Erythroblast (primary cell): ENCODE measurements at regions not wholly inside any gene's neighbourhood (a gene's known extent, or its start where the extent isn't known, plus 50 kb on each side); places are given as distances from the start of the nearest gene placed in this dataset.

Source experiments
- DNase-seq, 2 experiments: peaks; one replicate each; lab custom pipeline; 2025; lab: John Stamatoyannopoulos, UW
- GATA1 ChIP-seq: IDR thresholded peaks from 2 replicates; pipeline ENCODE4 v1.6.1; 2011; ENCODE audit warnings: low read depth, mild to moderate bottlenecking, control low read depth, low read length, moderate library complexity
- POLR2A ChIP-seq: IDR thresholded peaks from 2 replicates; pipeline ENCODE4 v1.6.1; 2011; ENCODE audit warnings: mild to moderate bottlenecking, low read length

DNA sequence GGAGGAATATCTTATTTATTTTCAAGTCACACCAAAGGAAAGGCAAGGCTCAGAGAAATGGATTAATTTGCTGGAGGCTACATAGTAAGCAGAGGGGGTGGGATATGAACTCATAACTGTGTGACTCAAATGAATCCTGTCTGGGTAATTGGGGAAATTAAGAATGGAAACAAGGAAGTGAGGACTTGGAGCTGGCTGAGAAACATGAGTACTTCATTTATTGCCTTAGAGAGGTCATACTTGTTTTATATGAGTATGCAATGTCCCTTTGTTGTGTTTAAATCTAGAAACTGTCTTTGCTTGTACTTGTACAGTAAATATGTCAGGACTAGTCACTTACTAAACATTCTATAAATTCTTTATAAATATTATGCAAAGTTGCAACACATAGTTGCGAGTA lies 2166.7 kb upstream of the PIK3C3 start:
- TF ChIP-seq GATA1 (no peak), POLR2A (no peak)
- no peak for DNase-seq

- no peak for DNase-seq
- TF ChIP-seq GATA1 (no peak), POLR2A (no peak)
Observed at GRCh38 chr18:39786477-39786876, 2168.6 kb upstream of the PIK3C3 start.

- no peak for DNase-seq
- TF ChIP-seq GATA1 (no peak), POLR2A (no peak)
Observed at GRCh38 chr18:39784541-39784940, 2170.5 kb upstream of the PIK3C3 start.

GRCh38 chr18:39781565-39781964 lies 2173.5 kb upstream of the PIK3C3 start:
- TF ChIP-seq GATA1 (no peak), POLR2A (no peak)
- DNase-seq: no peak

DNA sequence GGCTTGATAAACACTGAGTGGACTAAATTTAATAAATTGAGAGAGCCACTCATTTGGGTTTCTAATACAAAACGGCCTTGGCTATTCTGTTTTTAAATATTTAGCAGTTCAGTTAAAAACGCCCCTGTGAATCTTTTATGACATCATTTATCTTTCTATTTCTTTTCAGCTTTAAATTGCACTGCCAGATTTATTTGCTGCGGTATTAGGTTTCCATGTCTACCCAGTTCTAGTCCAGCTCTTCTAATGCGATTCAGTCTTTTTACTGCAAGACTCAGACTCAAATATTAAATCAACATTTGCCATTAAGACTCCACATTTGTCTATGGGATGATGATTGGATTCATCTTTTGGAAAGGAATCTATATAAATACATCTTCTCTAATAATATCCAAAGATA lies 2174.3 kb upstream of the PIK3C3 start:
- no peak for DNase-seq
- TF ChIP-seq POLR2A: no peak
- no peak for TF ChIP-seq GATA1

GRCh38 chr18:39779926-39780325 lies 2175.1 kb upstream of the PIK3C3 start:
- DNase-seq: no peak
- TF ChIP-seq GATA1 (no peak), POLR2A (no peak)

- TF ChIP-seq POLR2A (no peak), GATA1 (no peak)
- no peak for DNase-seq
Observed at GRCh38 chr18:39776766-39777165, 2178.3 kb upstream of the PIK3C3 start.

DNA sequence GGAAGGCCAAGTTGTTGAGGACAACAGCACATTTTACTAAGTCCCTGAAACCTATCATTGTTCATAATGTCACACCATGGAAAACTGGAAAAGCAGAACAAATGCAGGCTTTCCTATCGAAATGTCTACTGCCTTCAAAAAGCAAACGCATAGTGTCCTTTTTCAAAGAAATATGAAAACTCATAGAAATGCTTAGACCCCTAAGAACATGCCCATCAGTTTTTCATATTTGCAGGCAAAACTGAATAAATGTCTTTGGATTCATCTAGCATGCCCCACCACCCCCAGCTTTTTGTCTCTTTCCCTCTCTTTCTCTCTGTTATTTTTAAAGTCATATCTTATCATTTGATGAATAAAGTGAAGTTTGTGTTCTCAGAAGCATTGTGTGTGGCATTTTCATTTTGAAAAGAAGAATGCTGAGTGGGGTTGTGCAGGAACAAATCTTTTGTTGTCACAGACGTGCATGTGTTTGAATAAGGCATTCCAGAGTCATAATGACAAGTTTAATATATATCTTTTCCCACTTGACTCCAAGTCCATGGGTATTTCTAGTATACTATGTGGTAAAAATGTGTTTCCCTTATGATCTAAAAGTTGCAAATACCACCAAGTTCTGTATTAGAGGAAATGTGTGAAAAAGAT lies 2180.0 kb upstream of the PIK3C3 start:
- no peak for TF ChIP-seq GATA1
- TF ChIP-seq POLR2A: no peak
- no peak for DNase-seq

DNA sequence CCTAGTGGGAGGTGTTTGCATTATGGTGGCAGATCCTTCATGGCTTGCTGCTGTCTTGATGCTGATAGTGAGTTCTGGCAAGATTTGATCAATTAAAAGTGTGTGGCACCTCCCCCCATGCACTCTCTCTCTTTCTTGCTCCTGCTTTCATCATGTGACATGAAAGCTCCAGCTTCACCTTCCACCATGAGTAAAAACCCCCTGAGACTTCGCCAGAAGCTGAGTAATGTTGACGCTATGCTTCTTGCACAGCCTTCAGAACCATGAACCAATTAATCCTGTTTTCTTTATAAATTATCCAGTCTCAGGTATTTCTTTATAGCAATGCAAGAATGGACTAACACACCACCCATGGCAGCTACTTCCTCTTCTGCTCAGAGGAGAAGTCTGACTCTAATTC lies 2181.4 kb upstream of the PIK3C3 start:
- no peak for TF ChIP-seq GATA1
- no peak for TF ChIP-seq POLR2A
- DNase-seq: peak; percentile 30 to 36

- no peak for DNase-seq
- TF ChIP-seq POLR2A (no peak), GATA1 (no peak)
Observed at GRCh38 chr18:39772155-39772919, 2182.7 kb upstream of the PIK3C3 start.

GRCh38 chr18:39770399-39770798 lies 2184.6 kb upstream of the PIK3C3 start:
- no peak for DNase-seq
- TF ChIP-seq GATA1 (no peak), POLR2A (no peak)

DNA sequence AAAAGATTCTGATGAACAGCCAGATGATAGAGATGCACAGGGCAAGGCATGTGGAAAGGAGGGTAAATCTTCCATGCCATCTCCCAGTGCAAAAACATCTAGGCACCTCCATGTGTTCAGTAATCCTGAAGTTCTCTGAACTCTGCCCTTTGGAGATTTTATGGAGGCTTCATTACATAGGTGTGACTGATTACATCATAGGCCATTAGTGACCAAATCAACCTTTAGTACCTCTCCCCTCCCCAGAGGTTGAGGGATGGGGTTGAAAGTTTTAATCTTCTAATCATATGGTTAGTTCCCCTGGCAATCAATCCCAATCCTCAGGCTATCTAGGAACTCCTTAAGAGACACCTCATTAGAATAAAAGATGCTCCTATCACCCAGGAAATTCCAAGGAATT lies 2190.2 kb upstream of the PIK3C3 start:
- no peak for DNase-seq
- TF ChIP-seq GATA1 (no peak), POLR2A (no peak)

DNA sequence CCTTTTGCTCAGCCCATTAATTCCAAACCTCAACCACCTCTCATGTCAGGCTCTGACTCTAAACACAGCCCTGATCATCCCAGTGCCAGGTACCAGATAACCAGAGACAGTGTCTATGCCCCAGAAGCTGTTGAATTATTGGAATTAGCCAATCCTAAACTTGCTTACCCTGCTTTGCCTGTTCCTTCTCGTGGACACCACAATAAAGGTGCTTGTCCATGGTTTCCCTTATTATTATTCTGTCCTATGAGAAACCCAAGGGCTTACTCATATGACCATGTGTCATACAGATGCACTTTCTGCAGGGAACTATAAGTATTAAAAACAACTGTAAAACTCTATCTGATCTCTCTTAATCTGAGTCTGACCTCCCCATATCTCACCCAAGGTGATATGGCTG lies 2193.8 kb upstream of the PIK3C3 start:
- TF ChIP-seq GATA1 (no peak), POLR2A (no peak)
- DNase-seq: no peak

DNA sequence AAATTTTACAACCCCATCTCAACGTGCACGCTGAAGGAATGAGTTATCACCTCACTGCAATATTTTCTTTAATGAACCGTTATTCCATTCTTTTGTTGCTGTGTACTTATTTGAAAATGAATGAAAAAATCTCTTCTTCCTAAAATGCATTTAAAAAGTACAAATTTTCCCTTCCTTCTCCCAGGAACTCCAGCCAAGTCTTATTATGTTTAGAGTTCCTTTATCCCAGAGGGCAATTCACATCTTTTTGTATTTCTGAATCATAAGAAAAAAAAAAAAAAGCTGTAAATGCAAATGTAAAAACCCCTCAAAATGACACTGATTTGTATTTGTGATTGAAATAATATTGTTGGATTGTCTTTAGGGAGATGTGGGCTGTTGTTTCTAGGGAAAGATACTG lies 2194.3 kb upstream of the CELF4 start:
- TF ChIP-seq GATA1: no peak
- no peak for TF ChIP-seq POLR2A
- no peak for DNase-seq
